ENCODE measurements at regions not wholly inside any gene's neighbourhood (a gene's known extent, or its start where the extent isn't known, plus 50 kb on each side); places are given as distances from the start of the nearest gene placed in this dataset.
"Not testable (repeated sequence)": the region's sequence is repeated elsewhere in the genome, so short reads cannot be mapped to it uniquely, and the experiment has no call there.

DNA sequence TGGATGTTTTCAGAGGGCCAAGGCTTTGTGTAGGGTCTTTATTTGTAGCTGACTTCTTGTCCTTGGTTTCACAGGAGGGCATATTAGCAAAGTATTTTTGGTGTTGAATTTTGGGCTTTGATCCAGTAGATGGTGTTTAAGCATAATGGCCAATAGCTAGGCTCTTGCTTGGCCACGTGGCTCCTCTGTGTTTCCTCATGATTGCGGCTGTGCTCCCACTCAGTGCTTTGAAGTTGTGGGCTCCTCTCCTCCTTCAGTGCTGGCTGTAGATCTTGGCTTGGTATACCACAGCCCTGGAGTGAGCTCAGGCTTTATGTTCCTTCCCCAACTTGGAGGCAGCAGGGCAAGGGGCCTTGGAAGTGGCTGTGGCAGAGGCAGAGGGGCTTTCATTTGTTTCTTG lies 107.2 kb upstream of the CENPE start:
- no peak for FAIRE-seq

DNA sequence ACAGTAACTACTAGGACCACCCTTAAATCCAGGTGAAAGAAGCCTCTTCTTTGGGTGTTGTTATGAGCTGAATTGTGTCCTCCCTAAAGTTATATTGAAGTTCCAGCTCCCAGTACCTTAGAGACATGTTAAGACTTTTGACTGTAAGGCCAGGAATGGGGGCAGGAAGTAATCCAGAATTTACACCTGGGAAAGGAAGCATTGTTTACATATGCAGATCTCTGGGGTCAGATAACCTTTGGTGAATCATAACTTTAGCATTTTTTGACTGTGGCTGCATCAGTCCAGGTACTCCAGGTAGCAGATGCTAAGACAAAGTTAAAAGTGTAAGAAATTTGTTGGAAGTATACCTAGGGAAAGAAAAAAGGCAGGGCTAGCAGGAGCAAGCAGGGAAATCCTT lies 104.9 kb upstream of the CENPE start:
- FAIRE-seq = no peak

DNA sequence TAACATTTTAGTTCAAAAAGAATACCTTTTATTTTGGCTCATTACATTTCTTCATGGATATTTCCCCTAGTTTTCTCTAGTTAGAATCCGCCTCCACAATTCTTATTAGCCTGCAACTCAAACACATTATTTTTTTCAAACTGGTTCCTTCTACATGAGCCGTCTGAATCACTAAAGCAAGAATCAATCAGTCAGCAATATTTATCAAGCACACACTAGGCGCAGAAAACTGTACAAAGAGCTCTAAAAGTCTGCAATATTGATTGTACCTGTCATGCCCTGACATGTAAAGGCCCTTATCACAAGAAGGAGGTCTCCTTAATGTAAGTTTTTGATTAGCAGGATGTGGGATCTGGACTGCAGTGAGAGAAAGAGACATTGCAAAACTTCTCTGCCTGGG lies 94.8 kb upstream of the CENPE start:
- no peak for FAIRE-seq

DNA sequence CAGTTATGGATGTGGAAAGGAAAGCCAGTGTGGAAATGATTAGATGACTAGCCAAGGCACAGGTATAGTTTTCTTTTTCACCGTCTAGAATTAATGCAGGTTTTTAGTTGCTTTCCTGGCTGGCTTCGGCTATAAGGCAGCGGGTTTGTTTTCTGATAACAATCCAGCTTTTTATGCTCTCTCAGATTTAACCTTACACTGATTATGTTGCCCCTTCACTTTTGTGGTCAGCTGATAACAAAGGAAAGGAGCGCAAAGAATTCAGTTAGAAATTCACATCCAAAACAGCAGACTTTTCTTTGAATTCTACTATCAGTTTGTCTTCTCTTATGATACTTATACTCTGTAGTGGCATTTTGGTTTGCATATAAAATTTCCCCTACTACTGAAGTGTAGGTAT lies 94.2 kb upstream of the CENPE start:
- no peak for FAIRE-seq

DNA sequence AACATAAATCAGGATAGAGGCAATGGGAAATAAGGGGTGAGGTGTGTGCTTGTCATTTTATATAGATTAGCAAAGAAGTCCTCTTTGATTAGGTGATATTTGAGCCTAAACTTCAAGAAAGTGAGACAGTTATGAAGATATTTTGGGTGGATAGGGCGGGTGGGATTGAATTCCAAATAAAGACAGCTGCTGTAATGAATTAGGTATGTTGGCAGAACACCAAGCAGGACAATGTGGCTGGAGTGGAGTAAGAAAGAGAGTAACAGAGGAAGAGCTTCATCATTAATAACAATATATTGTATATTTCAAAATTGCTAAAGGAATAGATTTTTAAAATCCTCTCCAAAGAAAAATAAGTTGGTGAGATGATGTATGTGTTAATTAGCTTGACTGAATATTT lies 91.0 kb upstream of the CENPE start:
- no peak for FAIRE-seq

DNA sequence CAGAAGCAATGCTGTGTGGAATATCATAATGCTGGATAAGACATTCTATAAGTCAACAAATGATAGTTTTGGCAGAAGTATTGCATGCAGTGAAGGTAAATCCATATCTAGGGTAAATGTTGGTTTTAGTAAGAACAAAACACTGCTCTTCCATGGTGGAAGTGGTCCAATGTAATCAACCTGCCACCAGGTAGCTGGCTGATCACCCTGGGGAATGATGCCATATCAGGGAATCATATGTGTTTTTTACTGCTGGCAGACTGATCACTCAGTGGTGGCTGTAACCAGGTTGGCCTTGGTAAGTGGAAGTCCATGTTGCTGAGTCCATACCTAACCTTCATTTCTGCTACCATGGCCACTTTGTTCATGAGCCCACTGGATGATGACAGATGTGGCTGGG lies 74.0 kb upstream of the CENPE start:
- FAIRE-seq = no peak

DNA sequence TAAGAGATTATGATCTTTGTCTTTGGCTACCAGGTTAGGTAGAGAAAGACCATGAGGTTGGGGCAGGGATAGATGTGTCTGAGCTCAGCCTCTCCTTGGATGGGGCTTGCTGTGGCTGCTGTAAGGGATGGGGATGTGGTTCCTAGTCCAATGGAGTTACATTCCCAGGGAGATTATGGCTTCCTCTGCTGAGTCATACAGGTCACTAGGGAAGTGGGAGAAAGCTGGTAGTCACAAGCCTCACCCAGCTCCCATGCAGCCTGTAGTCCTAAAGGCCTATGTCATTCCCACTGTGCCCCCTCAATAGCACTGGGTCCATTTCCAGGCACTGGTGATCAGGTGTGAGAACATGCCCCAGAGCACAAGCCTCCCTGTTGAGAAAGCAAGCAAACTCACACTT lies 70.6 kb upstream of the CENPE start:
- no peak for FAIRE-seq

DNA sequence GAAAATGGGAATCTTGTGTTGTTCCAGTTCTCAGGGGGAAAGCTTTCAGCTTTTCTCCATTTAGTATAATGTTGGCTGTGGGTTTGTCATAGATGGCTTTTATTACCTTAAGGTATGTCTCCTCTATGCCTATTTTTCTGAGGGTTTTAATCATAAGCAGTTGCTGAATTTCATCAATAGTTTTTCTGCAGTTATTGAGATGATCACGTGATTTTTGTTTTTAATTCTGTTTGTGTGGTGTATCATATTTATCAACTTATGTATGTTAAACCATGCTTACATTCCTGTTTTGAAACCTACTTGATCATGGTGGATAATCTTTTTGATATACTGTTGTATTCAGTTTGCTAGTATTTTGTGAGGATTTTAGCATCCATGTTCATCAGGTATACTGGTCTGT lies 66.8 kb upstream of the CENPE start:
- FAIRE-seq = no peak

DNA sequence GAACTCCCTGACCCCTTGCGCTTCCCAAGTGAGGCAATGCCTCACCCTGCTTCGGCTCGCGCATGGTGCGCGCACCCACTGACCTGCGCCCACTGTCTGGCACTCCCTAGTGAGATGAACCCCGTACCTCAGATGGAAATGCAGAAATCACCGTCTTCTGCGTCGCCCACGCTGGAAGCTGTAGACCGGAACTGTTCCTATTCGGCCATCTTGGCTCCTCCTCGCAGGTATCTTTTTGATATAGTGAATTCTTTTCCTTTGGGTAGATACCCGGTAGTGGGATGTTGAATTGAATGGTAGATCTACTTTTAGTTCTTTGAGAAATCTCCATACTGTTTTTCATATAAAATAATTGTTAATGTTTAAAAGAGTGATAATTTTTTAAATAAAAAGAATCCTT lies 57.9 kb upstream of the CENPE start:
- FAIRE-seq = not testable (repeated sequence)
